HepG2 (cell line): ENCODE measurements at regions not wholly inside any gene's neighbourhood (a gene's known extent, or its start where the extent isn't known, plus 50 kb on each side); places are given as distances from the start of the nearest gene placed in this dataset.

ENCODE experiments used
- ARHGAP35 ChIP-seq: sonication (generic); formaldehyde crosslinking; IDR thresholded peaks from 2 replicates; pipeline ENCODE4 v1.9.0; 2022; ENCODE audit warnings: mild to moderate bottlenecking, inconsistent platforms, moderate library complexity, missing genetic modification reagents, borderline replicate concordance
- ARNT2 ChIP-seq: sonication (generic); formaldehyde crosslinking; IDR thresholded peaks from 2 replicates; pipeline ENCODE4 v1.8.0; 2022; ENCODE audit warnings: mild to moderate bottlenecking, low read depth, missing genetic modification reagents, moderate library complexity
- ASH2L ChIP-seq: fragments of 300-600, 200-600 bp; sonication (generic); IDR thresholded peaks from 2 replicates; pipeline ENCODE4 v1.7.0; 2017; ENCODE audit warnings: low read depth, mild to moderate bottlenecking, moderate library complexity, mixed read lengths, low read length; ENCODE audit not compliant: insufficient read length
- ATF7 ChIP-seq, 2 experiments: fragments of 450-650 bp in 1 of 2; sonication (generic) in 1 of 2; formaldehyde crosslinking in 1 of 2; IDR thresholded peaks; 2 replicates each; pipeline versions ENCODE4 v1.4.0 to v1.6.1; 2016 to 2020; ENCODE audit warnings: antibody characterized with exemption in 1 of 2, mild to moderate bottlenecking in 1 of 2, missing genetic modification reagents in 1 of 2
- CTCF ChIP-seq: sonication (generic); formaldehyde crosslinking; IDR thresholded peaks from 2 replicates; pipeline ENCODE4 v1.5.0; 2020; ENCODE audit warnings: mild to moderate bottlenecking, missing genetic modification reagents, moderate library complexity
- IRF2 ChIP-seq: IDR thresholded peaks from 2 replicates; pipeline ENCODE4 v1.6.1; 2018; ENCODE audit warnings: missing genetic modification reagents, missing compliant biosample characterization
- JUN ChIP-seq: sonication (generic); formaldehyde crosslinking; IDR thresholded peaks from 2 replicates; pipeline ENCODE4 v1.4.0; 2020; ENCODE audit warnings: mild to moderate bottlenecking, missing genetic modification reagents
- PBX3 ChIP-seq: sonication (generic); formaldehyde crosslinking; IDR thresholded peaks from 2 replicates; pipeline ENCODE4 v1.8.1; 2023; ENCODE audit warnings: missing genetic modification reagents, inconsistent platforms, borderline replicate concordance
- RXRA ChIP-seq: sonication (generic); formaldehyde crosslinking; IDR thresholded peaks from 2 replicates; pipeline ENCODE4 v1.5.1; 2020; ENCODE audit warnings: missing genetic modification reagents
- UBTF ChIP-seq: sonication (generic); formaldehyde crosslinking; IDR thresholded peaks from 2 replicates; pipeline ENCODE4 v1.4.0; 2020; ENCODE audit warnings: mild to moderate bottlenecking, missing genetic modification reagents
- ZBTB1 ChIP-seq: sonication (generic); formaldehyde crosslinking; IDR thresholded peaks from 2 replicates; pipeline ENCODE4 v1.4.0; 2020; ENCODE audit warnings: missing genetic modification reagents, borderline replicate concordance
- ZHX1 ChIP-seq: sonication (generic); formaldehyde crosslinking; IDR thresholded peaks from 2 replicates; pipeline ENCODE4 v1.8.1; 2022; ENCODE audit warnings: low read depth, mild to moderate bottlenecking, missing genetic modification reagents

GRCh38 chr6:72457738-72458137 lies 164.1 kb upstream of the KCNQ5 start:
- TF ChIP-seq UBTF (CRISPR knock-in tag) (no peak), IRF2 (CRISPR knock-in tag) (no peak), CTCF (CRISPR knock-in tag) (no peak), ZBTB1 (no peak), ZHX1 (CRISPR knock-in tag) (no peak), ATF7 (IDR thresholded peaks at IDR 0.05) (no peak), ATF7 (CRISPR knock-in tag; IDR thresholded peaks at IDR 0.05) (no peak), ARHGAP35 (no peak), RXRA (CRISPR knock-in tag) (no peak), ARNT2 (CRISPR knock-in tag) (no peak), JUN (CRISPR knock-in tag) (no peak), ASH2L (no peak), PBX3 (no peak)
